GM19043 (cell line): ENCODE measurements at regions not wholly inside any gene's neighbourhood (a gene's known extent, or its start where the extent isn't known, plus 50 kb on each side); places are given as distances from the start of the nearest gene placed in this dataset.
"Not testable (repeated sequence)": the region's sequence is repeated elsewhere in the genome, so short reads cannot be mapped to it uniquely, and the experiment has no call there.

ENCODE experiments used
- ATAC-seq: cut with Tn5 transposase; IDR thresholded peaks from one replicate; pipeline ENCODE4 v1.9.1; 2021; ENCODE audit warnings: low read depth; ENCODE audit not compliant: unreplicated experiment

DNA sequence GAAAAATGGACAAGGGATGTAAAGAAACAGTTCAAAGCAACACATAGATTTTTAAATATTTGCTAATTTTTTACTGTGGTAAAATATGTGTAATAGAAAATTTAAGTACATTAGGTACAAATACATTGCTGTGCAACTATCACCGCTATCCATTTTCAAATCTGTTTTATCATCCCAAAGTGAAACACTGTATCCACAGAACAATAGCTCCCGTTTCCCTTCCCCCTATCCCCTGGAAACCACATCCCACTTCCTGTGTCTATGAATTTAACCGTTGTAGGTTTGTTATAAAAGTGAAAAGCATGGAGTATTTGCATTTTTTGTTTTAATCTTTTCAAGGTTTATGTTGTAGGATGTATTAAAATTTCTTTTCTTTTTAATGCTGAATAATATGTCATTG is 152.9 kb upstream of the HSFY1 start:
- not testable (repeated sequence) for ATAC-seq

DNA sequence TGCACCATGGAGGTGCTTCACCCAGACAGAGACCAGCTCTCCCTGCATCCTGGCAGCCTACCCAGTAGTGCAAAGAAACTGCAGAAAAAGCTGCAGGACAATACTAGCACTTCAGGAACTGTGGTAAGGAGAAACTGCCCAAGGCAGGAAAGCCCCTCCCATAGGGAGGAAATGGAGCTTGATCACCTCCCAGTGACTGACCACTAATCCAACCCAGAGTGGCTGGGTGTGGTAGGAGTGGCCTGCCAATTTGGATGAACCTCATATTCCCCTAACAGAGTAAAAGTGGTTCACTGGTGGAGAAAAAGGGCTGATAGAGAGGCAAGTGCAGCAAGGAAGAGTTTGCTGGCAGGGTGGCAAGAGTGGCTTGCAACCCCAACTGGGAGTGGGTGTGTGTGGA is 125.7 kb upstream of the HSFY1 start:
- not testable (repeated sequence) for ATAC-seq

DNA sequence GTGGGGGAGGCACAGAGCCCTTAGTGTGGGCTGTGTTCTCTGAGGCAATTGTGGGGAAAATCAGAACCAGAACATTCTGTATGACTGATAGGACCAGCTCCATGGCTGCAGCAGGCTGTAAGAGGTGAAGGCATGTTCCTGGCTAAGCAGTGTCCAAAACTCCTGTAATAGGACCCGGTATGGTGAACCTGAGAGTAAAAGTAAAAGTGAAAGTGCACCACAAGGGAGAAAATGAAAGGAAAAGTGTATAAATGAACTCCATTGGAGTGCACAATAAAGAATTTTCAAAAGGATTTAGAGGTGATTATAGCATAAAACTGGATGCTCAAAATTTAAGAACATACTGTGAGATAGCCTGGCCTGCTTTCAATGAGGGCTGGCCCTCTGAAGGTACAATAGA is 125.1 kb upstream of the HSFY1 start:
- not testable (repeated sequence) for ATAC-seq

DNA sequence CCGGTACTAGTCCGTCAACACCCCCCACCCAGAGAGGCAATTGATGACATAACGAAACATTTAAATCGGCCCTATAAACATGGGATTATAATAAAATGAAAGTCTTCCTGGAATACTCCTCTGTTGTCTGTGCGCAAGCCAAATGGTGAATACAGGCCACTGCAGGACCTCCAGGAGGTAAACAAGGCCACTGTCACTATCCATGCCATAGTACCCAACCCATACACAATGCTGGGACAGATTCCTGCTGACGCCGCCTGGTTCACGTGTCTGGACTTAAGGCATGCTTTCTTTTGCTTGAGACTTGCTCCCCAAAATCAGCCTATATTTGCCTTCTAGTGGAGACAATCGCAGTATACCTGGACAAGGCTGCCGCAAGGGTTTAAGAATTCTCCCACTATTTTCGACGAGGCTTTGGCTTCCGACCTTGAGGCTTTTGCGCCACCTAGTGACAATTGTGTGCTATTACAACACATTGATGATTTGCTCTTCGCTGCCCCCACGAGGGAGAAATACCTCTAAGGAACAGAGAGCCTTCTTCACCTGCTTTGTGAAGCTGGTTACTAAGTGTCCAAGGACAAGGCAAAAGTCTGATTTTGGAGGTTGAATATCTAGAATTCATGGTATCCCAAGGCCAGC is 122.4 kb upstream of the HSFY1 start:
- peak; percentile 54 for ATAC-seq

DNA sequence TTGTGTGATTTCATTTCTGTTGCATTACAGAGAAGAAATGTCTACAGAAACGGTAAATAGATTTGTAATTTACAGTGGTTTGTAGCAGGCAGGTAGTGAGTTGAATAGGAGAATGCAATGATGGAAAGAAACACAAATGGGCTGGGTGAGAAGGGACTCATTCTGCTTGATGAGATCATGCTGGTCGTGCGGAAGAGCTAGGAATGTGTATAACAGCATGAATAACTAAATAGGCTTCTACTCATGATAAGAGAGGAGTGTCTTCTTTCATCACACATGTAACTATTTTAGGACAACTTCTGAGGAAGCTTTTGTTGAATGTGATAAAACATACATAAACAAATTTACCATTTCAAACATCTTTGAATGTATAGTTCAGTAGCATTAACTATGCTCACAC is 113.0 kb upstream of the HSFY1 start:
- ATAC-seq, result not testable (repeated sequence)

DNA sequence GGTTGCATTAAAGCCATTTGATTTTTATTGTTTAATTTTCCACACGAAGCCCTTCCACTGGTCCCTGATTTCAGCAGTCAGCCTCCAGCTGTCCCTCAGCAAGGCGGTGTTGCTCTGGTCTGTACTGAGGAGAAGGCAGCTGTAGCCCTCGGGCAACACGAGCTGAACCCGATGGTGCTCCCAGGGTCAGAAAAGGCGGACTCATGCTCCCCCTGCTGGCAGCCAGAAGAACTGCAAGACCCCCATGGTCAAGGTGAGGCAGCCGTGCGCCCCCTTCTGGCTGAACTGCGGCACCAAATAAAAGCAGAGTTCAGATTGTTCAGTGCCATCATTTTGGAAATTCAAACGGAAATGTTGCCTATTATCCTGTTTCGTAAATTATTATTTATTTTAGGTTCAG is 100.7 kb upstream of the HSFY1 start:
- peak; percentile 89 for ATAC-seq

DNA sequence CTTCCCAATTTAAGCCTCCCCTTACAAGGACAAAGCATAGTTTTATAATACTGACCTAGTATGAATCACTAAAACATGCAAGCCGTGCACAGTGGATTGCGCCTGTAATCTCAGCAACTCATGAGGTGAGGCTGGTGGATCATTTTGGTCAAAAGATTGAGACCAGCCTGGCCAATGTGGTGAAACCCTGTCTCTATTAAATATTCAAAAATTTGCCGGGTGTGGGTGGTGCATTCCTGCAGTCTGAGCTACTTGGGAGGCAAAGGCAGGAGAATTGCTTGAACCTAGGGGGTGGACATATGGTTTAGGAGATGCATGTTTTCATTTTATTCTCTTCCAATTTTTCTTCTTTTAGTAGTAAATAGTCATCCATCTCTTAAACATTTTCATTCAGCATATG is 93.7 kb upstream of the HSFY1 start:
- ATAC-seq, result not testable (repeated sequence)

DNA sequence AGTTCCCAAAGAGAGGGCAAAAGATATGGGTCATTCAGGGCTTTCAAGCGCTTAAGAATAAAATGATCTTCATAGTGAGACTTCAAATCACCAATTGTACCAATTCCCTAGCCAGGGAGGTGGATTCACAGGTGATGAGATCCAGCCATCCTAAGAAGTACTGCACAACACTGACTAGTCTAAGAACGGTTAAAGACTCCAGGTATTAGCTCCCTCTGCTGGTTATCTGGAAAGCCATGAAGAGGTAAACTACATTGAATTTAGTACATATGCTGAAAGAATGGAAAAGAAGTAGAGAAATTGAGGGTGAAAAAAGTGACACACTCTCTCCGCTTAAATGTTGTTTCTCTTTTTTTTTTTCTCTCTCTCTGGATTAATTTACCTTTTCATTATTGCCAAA is 87.4 kb upstream of the HSFY1 start:
- peak; percentile 57 for ATAC-seq

DNA sequence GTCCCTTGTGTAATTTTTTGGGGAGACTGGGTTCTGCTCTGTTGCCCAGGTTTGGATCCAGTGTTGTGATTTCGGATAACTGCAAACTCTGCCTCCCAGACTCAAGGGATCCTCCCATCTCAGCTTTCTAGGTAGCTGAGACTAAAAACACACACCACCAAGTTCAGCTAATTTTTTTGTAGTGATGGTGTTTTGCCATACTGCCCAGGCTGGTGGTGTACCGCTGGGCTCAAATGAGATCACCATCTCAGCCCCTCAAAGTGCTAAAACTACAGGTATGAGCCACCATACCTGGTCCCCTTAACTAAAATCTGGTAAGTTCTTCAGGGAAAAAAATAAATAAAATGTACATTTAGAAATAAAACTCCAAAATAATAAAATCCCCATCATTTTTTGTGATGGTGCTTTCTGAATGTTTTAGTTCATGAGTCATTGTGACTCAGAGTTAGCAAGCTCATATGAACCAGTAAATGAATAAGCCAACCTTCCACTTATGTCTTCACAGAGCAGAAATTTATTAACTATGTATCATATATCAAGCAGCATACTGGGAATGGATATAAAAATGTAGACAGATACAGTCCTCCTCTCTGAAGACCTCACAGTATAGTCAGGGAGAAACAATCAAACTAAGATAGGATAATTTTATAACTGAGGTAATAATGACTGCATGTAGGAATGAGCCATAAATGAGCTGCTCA is 85.2 kb upstream of the HSFY1 start:
- not testable (repeated sequence) for ATAC-seq

DNA sequence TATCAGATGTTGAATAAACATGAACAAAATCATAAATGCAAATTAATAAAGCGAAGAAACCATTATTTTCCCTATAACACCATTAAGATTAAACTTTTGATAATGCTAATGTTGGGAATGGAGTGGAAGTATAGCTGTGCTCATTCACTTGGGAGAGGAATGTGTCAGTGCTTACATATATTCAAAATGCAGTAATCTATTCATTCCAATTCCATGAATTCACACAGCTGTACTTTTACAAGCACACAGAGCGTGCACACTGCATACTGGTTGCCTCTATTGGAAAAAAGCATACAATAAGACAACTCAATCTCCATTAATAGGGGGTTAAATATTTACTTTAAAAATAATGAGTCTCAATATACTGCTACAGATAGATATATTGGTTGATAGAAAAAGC is 81.7 kb upstream of the HSFY1 start:
- ATAC-seq, result not testable (repeated sequence)

DNA sequence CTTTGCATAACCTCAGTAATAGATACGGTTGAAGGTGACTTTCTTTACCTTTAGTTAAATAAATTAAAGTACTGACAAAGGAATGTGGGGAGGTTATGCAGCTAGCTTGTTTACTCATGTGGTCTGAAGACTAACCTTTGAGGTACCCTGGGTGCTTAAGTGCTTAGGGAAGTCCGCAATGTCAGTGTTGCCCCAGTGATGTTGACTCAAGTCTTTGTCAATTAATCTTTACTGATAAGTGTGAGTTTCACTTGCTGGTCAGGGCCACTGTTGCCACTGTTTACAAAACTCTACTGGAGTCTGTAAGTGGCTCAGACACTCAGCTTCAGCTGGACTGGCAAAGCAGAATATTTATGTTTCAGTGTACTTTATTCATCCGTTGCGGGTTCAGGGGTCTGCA is 79.9 kb upstream of the HSFY1 start:
- ATAC-seq, result not testable (repeated sequence)

DNA sequence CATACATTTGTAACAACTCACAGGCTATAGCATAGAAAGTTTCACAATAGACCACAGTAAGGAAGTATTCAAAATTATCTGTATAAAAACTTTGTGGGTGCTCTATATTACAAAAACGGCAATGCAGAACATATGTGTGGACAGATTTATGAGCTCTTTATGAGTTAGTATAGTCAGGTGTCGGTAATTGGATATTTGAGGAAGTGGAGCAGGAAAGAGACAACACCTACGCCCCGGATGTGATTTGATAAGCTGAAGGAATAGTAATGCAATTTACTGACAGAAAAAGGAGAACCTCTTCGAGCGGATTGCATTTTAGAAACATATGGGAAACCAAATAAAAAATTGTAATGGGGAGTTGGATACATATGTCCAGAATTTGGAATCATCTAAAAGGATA is 63.2 kb upstream of the HSFY1 start:
- ATAC-seq, result not testable (repeated sequence)
